ENCODE measurements at regions not wholly inside any gene's neighbourhood (a gene's known extent, or its start where the extent isn't known, plus 50 kb on each side); places are given as distances from the start of the nearest gene placed in this dataset.

- no peaks in the 10 kb centered on the region for H3K27me3 ChIP-seq
- WGBS, 3 donors, result 65 to 71% (median 65%) methylated on average over 8 of the region's 8 CpGs
- no peak for DNase-seq
- H3K9me3 ChIP-seq, result no peaks in the 10 kb centered on the region
- H3K36me3 ChIP-seq, result no peaks in the 10 kb centered on the region
- H3K27ac ChIP-seq, result no peak overlapping the region
- intact Hi-C loops (cut with DNase I), result no loop called here
- no peak overlapping the region for H3K4me3 ChIP-seq
- TF ChIP-seq, protein P1, sequence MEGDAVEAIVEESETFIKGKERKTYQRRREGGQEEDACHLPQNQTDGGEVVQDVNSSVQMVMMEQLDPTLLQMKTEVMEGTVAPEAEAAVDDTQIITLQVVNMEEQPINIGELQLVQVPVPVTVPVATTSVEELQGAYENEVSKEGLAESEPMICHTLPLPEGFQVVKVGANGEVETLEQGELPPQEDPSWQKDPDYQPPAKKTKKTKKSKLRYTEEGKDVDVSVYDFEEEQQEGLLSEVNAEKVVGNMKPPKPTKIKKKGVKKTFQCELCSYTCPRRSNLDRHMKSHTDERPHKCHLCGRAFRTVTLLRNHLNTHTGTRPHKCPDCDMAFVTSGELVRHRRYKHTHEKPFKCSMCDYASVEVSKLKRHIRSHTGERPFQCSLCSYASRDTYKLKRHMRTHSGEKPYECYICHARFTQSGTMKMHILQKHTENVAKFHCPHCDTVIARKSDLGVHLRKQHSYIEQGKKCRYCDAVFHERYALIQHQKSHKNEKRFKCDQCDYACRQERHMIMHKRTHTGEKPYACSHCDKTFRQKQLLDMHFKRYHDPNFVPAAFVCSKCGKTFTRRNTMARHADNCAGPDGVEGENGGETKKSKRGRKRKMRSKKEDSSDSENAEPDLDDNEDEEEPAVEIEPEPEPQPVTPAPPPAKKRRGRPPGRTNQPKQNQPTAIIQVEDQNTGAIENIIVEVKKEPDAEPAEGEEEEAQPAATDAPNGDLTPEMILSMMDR (IDR thresholded peaks at IDR 0.05), result no peak
- TF ChIP-seq POLR2A (IDR thresholded peaks at IDR 0.05), result no peak
- TF ChIP-seq EP300 (IDR thresholded peaks at IDR 0.05), result no peak
- H3K4me1 ChIP-seq (ENCODE audit: insufficient read depth), result no peaks in the 10 kb centered on the region
Observed at GRCh38 chr2:45330637-45331409, 280.2 kb downstream of the SRBD1 start.

- WGBS, 3 donors, result 89 to 94% (median 91%) methylated on average over 5 of the region's 5 CpGs
- intact Hi-C loops (cut with DNase I), result no loop called here
- H3K27ac ChIP-seq, result no peak overlapping the region
- H3K9me3 ChIP-seq, result no peaks in the 10 kb centered on the region
- H3K4me3 ChIP-seq, result no peak overlapping the region
- H3K36me3 ChIP-seq, result no peaks in the 10 kb centered on the region
- H3K27me3 ChIP-seq, result no peaks in the 10 kb centered on the region
- no peak for DNase-seq
- no peaks in the 10 kb centered on the region for H3K4me1 ChIP-seq (ENCODE audit: insufficient read depth)
- TF ChIP-seq EP300 (IDR thresholded peaks at IDR 0.05), result no peak
Observed at GRCh38 chr2:45330108-45330507, 281.0 kb downstream of the SRBD1 start.

- Histone ChIP-seq H3K4me3 (no peak overlapping the region), H3K4me1 (ENCODE audit: insufficient read depth) (no peaks in the 10 kb centered on the region), H3K27ac (no peak overlapping the region), H3K36me3 (no peaks in the 10 kb centered on the region), H3K27me3 (no peaks in the 10 kb centered on the region), H3K9me3 (no peaks in the 10 kb centered on the region)
- intact Hi-C loops (cut with DNase I), result no loop called here
- 58 to 72% (median 68%) methylated on average over 7 of the region's 7 CpGs for WGBS, 3 donors
- DNase-seq, result no peak
- TF ChIP-seq POLR2A (IDR thresholded peaks at IDR 0.05) (no peak), EP300 (IDR thresholded peaks at IDR 0.05) (no peak)
- TF ChIP-seq, protein P1 (IDR thresholded peaks at IDR 0.05), result no peak
Observed at GRCh38 chr2:45329045-45329677, 281.9 kb downstream of the SRBD1 start.

DNA sequence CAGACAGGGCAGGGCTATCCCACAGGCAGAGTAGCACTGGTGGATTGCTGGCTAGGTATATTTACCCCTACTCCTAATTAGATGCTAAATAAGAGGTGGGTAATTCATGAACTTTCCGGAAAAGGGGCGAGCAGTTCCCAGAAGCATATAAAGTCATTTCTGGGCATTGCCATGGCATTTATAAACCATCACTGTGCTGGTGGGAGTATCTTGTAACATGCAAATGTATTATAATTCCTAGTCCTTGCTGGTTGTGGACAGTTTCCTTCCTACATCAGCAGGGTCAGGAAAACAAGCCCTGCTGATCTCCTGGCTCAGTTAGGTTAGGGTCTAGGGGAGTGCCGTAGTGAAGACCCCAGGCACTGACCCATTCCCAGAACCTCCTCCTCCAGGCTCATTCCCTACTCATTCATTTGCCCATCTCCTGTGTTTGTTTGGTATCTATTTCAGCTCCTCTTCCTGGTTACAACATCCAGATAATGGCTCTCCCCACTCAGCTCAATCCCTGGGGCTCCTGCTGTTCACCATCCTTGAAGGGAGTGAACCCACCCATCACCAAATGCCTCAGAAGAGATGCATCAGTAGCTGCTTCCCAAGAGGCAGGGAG is 282.7 kb downstream of the SRBD1 start:
- Histone ChIP-seq H3K4me3 (no peak overlapping the region), H3K4me1 (ENCODE audit: insufficient read depth) (no peaks in the 10 kb centered on the region), H3K36me3 (no peaks in the 10 kb centered on the region), H3K27ac (no peak overlapping the region), H3K27me3 (no peaks in the 10 kb centered on the region), H3K9me3 (no peaks in the 10 kb centered on the region)
- intact Hi-C loops (cut with DNase I), result no loop called here
- WGBS, 3 donors, result 71 to 87% (median 73%) methylated on average over 3 of the region's 3 CpGs
- TF ChIP-seq EP300 (IDR thresholded peaks at IDR 0.05), result no peak
- TF ChIP-seq, protein P1 (IDR thresholded peaks at IDR 0.05), result no peak
- no peak for TF ChIP-seq POLR2A (IDR thresholded peaks at IDR 0.05)
- no peak for DNase-seq

- Histone ChIP-seq H3K4me1 (ENCODE audit: insufficient read depth) (no peaks in the 10 kb centered on the region), H3K27ac (no peak overlapping the region), H3K9me3 (no peaks in the 10 kb centered on the region), H3K27me3 (no peaks in the 10 kb centered on the region), H3K4me3 (no peak overlapping the region), H3K36me3 (no peaks in the 10 kb centered on the region)
- TF ChIP-seq, protein P1 (IDR thresholded peaks at IDR 0.05), result no peak
- TF ChIP-seq POLR2A (IDR thresholded peaks at IDR 0.05), result no peak
- no peak for TF ChIP-seq EP300 (IDR thresholded peaks at IDR 0.05)
- no peak for DNase-seq
- 94 to 96% (median 96%) methylated on average over 3 of the region's 3 CpGs for WGBS, 3 donors
- intact Hi-C loops (cut with DNase I), result no loop called here
Observed at GRCh38 chr2:45323344-45323743, 287.7 kb downstream of the SRBD1 start.

All from ovary (tissue), 7 donors.